MM.1S (cell line): ENCODE measurements at regions not wholly inside any gene's neighbourhood (a gene's known extent, or its start where the extent isn't known, plus 50 kb on each side); places are given as distances from the start of the nearest gene placed in this dataset.

Source experiments
- DNase-seq: peaks from one replicate; pipeline ENCODE4 v3.0.0-alpha.2; 2015
- H2AFZ ChIP-seq: fragments of 300-600 bp; sonication (generic); 2 replicates; pipeline ENCODE4 v1.6.0; 2016; ENCODE audit warnings: antibody characterized with exemption, low read length
- H3F3A ChIP-seq: fragments of 300-600 bp; sonication (generic); 2 replicates; pipeline ENCODE4 v1.6.1; 2016; ENCODE audit warnings: mild to moderate bottlenecking, antibody characterized with exemption, low read length, moderate library complexity, mixed read lengths; ENCODE audit not compliant: insufficient read depth
- H3K27ac ChIP-seq: fragments of 300-600 bp; sonication (generic); 2 replicates; pipeline ENCODE4 v1.5.1; 2016; ENCODE audit warnings: mild to moderate bottlenecking, low read length
- H3K27me3 ChIP-seq: fragments of 300-600 bp; sonication (generic); replicated peaks from 2 replicates; pipeline ENCODE4 v1.6.0; 2016; ENCODE audit warnings: low read length; ENCODE audit not compliant: insufficient read depth
- H3K36me3 ChIP-seq: fragments of 300-600 bp; sonication (generic); replicated peaks from 2 replicates; pipeline ENCODE4 v1.6.1; 2016; ENCODE audit warnings: mild to moderate bottlenecking, low read length, mixed read lengths; ENCODE audit not compliant: insufficient read depth
- H3K4me1 ChIP-seq: fragments of 300-600 bp; sonication (generic); 2 replicates; pipeline ENCODE4 v1.6.1; 2016; ENCODE audit warnings: low read length, mixed read lengths
- H3K4me2 ChIP-seq: fragments of 300-600 bp; sonication (generic); 2 replicates; pipeline ENCODE4 v1.6.0; 2016; ENCODE audit warnings: low read depth, low read length
- H3K4me3 ChIP-seq: fragments of 300-600 bp; sonication (generic); 2 replicates; pipeline ENCODE4 v1.5.1; 2016; ENCODE audit warnings: low read length, mixed read lengths
- H3K79me2 ChIP-seq: fragments of 300-600 bp; sonication (generic); 2 replicates; pipeline ENCODE4 v1.6.1; 2016; ENCODE audit warnings: mixed run types, low read length, mixed read lengths
- H3K9ac ChIP-seq: fragments of 300-600 bp; sonication (generic); 2 replicates; pipeline ENCODE4 v1.6.1; 2016; ENCODE audit warnings: low read length, mixed read lengths
- H3K9me2 ChIP-seq: fragments of 300-600 bp; sonication (generic); replicated peaks from 2 replicates; pipeline ENCODE4 v1.6.1; 2016; ENCODE audit warnings: mild to moderate bottlenecking, low read length, mixed read lengths; ENCODE audit not compliant: insufficient read depth
- H3K9me3 ChIP-seq: fragments of 300-600 bp; sonication (generic); replicated peaks from 2 replicates; pipeline ENCODE4 v1.6.1; 2016; ENCODE audit warnings: mild to moderate bottlenecking, low read length, mixed read lengths; ENCODE audit not compliant: insufficient read depth
- H4K20me1 ChIP-seq: fragments of 300-600 bp; sonication (generic); 2 replicates; pipeline ENCODE4 v1.6.1; 2016; ENCODE audit warnings: mild to moderate bottlenecking, low read length, moderate library complexity, mixed read lengths; ENCODE audit not compliant: insufficient read depth
- CTCF ChIP-seq: fragments of 300-600 bp; sonication (generic); IDR thresholded peaks from 2 replicates; pipeline ENCODE4 v1.5.1; 2016; ENCODE audit warnings: antibody characterized with exemption, low read length, mixed read lengths
- EZH2 ChIP-seq: fragments of 300-600 bp; sonication (generic); optimal IDR thresholded peaks from 2 replicates; pipeline ENCODE3; 2017; ENCODE audit warnings: low read depth, mild to moderate bottlenecking, antibody characterized with exemption, low read length, mixed read lengths
- EZH2phosphoT487 ChIP-seq: fragments of 300-600 bp; sonication (generic); IDR thresholded peaks from 2 replicates; pipeline ENCODE4 v1.6.1; 2018; ENCODE audit warnings: antibody characterized with exemption, low read length

- no peak for DNase-seq
- Histone ChIP-seq H3K4me2 (no peak overlapping the region), H3K9me3 (no peaks in the 10 kb centered on the region), H3K4me1 (peaks cover 12% of the 10 kb centered on the region), H4K20me1 (no peaks in the 10 kb centered on the region), H3K9me2 (no peaks in the 10 kb centered on the region), H3K9ac (no peak overlapping the region), H3F3A (no peaks in the 10 kb centered on the region), H3K27ac (no peak overlapping the region), H3K36me3 (no peaks in the 10 kb centered on the region), H3K4me3 (no peak overlapping the region), H3K27me3 (no peaks in the 10 kb centered on the region), H2AFZ (no peak overlapping the region), H3K79me2 (no peaks in the 10 kb centered on the region)
- no peak for TF ChIP-seq EZH2phosphoT487
- no peak for TF ChIP-seq EZH2
- no peak for TF ChIP-seq CTCF
Measured at GRCh38 chr3:18195836-18196235, 229.3 kb downstream of the SATB1 start.

GRCh38 chr3:18194431-18194830 lies 230.7 kb downstream of the SATB1 start:
- Histone ChIP-seq H3K9me2 (no peaks in the 10 kb centered on the region), H3K27ac (peak overlapping the region; percentile 48; the same call in 1 of the 2 replicates), H3K9me3 (no peaks in the 10 kb centered on the region), H3K79me2 (no peaks in the 10 kb centered on the region), H3K4me2 (peak overlapping the region; percentile 28; the same call in 1 of the 2 replicates), H3K4me1 (peaks cover 12% of the 10 kb centered on the region), H2AFZ (0 out of 2 replicates have a peak overlapping the region, but pooled peaks have one; percentile 5), H4K20me1 (no peaks in the 10 kb centered on the region), H3K4me3 (no peak overlapping the region), H3F3A (no peaks in the 10 kb centered on the region), H3K36me3 (no peaks in the 10 kb centered on the region), H3K9ac (no peak overlapping the region), H3K27me3 (no peaks in the 10 kb centered on the region)
- peak; percentile 82 for DNase-seq
- TF ChIP-seq EZH2phosphoT487 (no peak), EZH2 (no peak), CTCF (no peak)

- no peaks in the 10 kb centered on the region for H4K20me1 ChIP-seq
- no peak for DNase-seq
- H2AFZ ChIP-seq: no peak overlapping the region
- no peaks in the 10 kb centered on the region for H3K27me3 ChIP-seq
- no peak overlapping the region for H3K4me2 ChIP-seq
- no peak overlapping the region for H3K9ac ChIP-seq
- no peaks in the 10 kb centered on the region for H3K9me3 ChIP-seq
- no peaks in the 10 kb centered on the region for H3F3A ChIP-seq
- peaks cover 12% of the 10 kb centered on the region for H3K4me1 ChIP-seq
- H3K79me2 ChIP-seq: no peaks in the 10 kb centered on the region
- H3K27ac ChIP-seq: no peak overlapping the region
- TF ChIP-seq EZH2 (no peak), EZH2phosphoT487 (no peak)
- no peak overlapping the region for H3K4me3 ChIP-seq
- H3K36me3 ChIP-seq: no peaks in the 10 kb centered on the region
- no peaks in the 10 kb centered on the region for H3K9me2 ChIP-seq
Measured at GRCh38 chr3:18190646-18191045, 234.5 kb downstream of the SATB1 start.

DNA sequence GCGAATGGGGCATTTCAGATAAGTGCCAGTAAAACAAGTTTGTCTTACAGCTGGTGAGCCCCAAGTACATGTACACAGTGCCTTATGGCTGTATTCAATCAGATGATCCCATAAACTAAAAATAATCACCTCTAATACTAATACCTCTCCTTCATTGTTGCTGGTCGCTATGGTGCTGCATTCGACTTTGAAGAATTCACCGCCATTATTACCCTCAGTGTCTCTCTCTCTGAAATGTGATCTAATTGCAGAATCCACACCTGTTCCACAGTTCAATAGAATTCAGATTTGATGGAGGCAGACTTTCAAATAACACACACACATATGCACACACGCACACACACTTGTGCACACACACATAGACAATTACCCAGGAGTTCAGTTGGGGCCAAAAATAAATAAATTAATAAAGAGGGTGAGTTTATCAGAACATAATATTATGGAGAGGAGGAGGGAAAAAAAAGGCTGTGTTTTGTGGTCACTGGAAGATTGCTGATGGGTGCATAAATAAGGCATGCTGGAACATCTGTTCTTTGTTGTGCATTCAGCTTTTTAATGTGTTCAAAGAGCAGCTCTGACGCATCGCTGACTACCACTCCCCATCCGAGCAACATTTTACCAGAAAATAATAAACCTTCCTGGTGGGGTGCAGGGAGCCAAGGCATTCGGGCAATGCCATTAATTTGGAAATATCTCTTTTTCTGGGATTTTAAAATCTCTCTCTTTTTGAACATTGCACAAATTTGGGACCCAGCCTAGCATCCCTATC lies 235.7 kb downstream of the SATB1 start:
- no peaks in the 10 kb centered on the region for H4K20me1 ChIP-seq
- no peak overlapping the region for H2AFZ ChIP-seq
- H3K9me2 ChIP-seq: no peaks in the 10 kb centered on the region
- H3K27ac ChIP-seq: no peak overlapping the region
- H3K79me2 ChIP-seq: no peaks in the 10 kb centered on the region
- H3K4me3 ChIP-seq: no peak overlapping the region
- DNase-seq: no peak
- TF ChIP-seq EZH2phosphoT487 (no peak), CTCF (no peak), EZH2 (no peak)
- no peak overlapping the region for H3K9ac ChIP-seq
- H3K9me3 ChIP-seq: no peaks in the 10 kb centered on the region
- H3K27me3 ChIP-seq: no peaks in the 10 kb centered on the region
- no peaks in the 10 kb centered on the region for H3K36me3 ChIP-seq
- H3F3A ChIP-seq: no peaks in the 10 kb centered on the region
- peaks cover 4% of the 10 kb centered on the region; the same call in 1 of the 2 replicates for H3K4me1 ChIP-seq
- no peak overlapping the region for H3K4me2 ChIP-seq
